HepG2 (cell line): ENCODE measurements at regions not wholly inside any gene's neighbourhood (a gene's known extent, or its start where the extent isn't known, plus 50 kb on each side); places are given as distances from the start of the nearest gene placed in this dataset.

Source experiments
- ARID2 ChIP-seq: sonication (generic); formaldehyde crosslinking; IDR thresholded peaks from 2 replicates; pipeline ENCODE4 v1.8.1; 2022; ENCODE audit warnings: mild to moderate bottlenecking, missing genetic modification reagents, borderline replicate concordance
- BCL3 ChIP-seq: sonication (generic); formaldehyde crosslinking; IDR thresholded peaks from 2 replicates; pipeline ENCODE4 v1.5.1; 2020; ENCODE audit warnings: mild to moderate bottlenecking, missing genetic modification reagents, moderate library complexity
- CERS6 ChIP-seq: sonication (generic); formaldehyde crosslinking; IDR thresholded peaks from 2 replicates; pipeline ENCODE4 v1.5.0; 2020; ENCODE audit warnings: missing genetic modification reagents
- CSRNP2 ChIP-seq: sonication (generic); formaldehyde crosslinking; conservative IDR thresholded peaks from 2 replicates; pipeline ENCODE4 v1.8.0; 2022; ENCODE audit warnings: low read depth, missing genetic modification reagents
- ISX ChIP-seq: sonication (generic); formaldehyde crosslinking; conservative IDR thresholded peaks from 2 replicates; pipeline ENCODE4 v1.5.0; 2020; ENCODE audit warnings: missing genetic modification reagents
- MAX ChIP-seq: IDR thresholded peaks from 2 replicates; pipeline ENCODE4 v1.6.1; 2012; ENCODE audit warnings: inconsistent platforms
- MIER2 ChIP-seq: IDR thresholded peaks from 2 replicates; pipeline ENCODE4 v1.6.1; 2016; ENCODE audit warnings: missing biosample characterization, missing genetic modification reagents
- MLXIP ChIP-seq: sonication (generic); formaldehyde crosslinking; IDR thresholded peaks from 2 replicates; pipeline ENCODE4 v1.9.0; 2021; ENCODE audit warnings: missing genetic modification reagents, borderline replicate concordance
- MXD4 ChIP-seq: IDR thresholded peaks from 2 replicates; pipeline ENCODE4 v1.6.1; 2016; ENCODE audit warnings: mild to moderate bottlenecking, missing biosample characterization, missing genetic modification reagents
- PCBP2 ChIP-seq: fragments of 200-400 bp; formaldehyde crosslinking; optimal IDR thresholded peaks from 2 replicates; pipeline ENCODE3; 2018; ENCODE audit warnings: low read length, low read depth; ENCODE audit not compliant: poor library complexity, severe bottlenecking
- SETDB1 ChIP-seq: sonication (generic); formaldehyde crosslinking; IDR thresholded peaks from 2 replicates; pipeline ENCODE4 v1.5.1; 2020; ENCODE audit warnings: missing genetic modification reagents, mild to moderate bottlenecking, borderline replicate concordance
- SIX4 ChIP-seq: sonication (generic); formaldehyde crosslinking; IDR thresholded peaks from 2 replicates; pipeline ENCODE4 v1.4.0; 2020; ENCODE audit warnings: missing genetic modification reagents
- TIGD3 ChIP-seq: sonication (generic); formaldehyde crosslinking; IDR thresholded peaks from 2 replicates; pipeline ENCODE4 v1.5.1; 2020; ENCODE audit warnings: mild to moderate bottlenecking, missing genetic modification reagents, borderline replicate concordance
- TRIM24 ChIP-seq: sonication (generic); formaldehyde crosslinking; IDR thresholded peaks from 2 replicates; pipeline ENCODE4 v1.8.0; 2022; ENCODE audit warnings: mild to moderate bottlenecking, missing genetic modification reagents
- TSC22D2 ChIP-seq: sonication (generic); formaldehyde crosslinking; IDR thresholded peaks from 2 replicates; pipeline ENCODE4 v1.5.1; 2020; ENCODE audit warnings: missing genetic modification reagents, mild to moderate bottlenecking, borderline replicate concordance
- XRCC5 ChIP-seq: fragments of 200-400 bp; formaldehyde crosslinking; optimal IDR thresholded peaks from 2 replicates; pipeline ENCODE3; 2017; ENCODE audit warnings: mild to moderate bottlenecking, low read length
- YEATS2 ChIP-seq: sonication (generic); formaldehyde crosslinking; IDR thresholded peaks from 2 replicates; pipeline ENCODE4 v1.4.0; 2020; ENCODE audit warnings: missing genetic modification reagents, borderline replicate concordance
- ZFP90 ChIP-seq: sonication (generic); formaldehyde crosslinking; IDR thresholded peaks from 2 replicates; pipeline ENCODE4 v1.8.0; 2022; ENCODE audit warnings: missing genetic modification reagents, mild to moderate bottlenecking, inconsistent platforms, borderline replicate concordance
- ZNF354B ChIP-seq: sonication (generic); formaldehyde crosslinking; IDR thresholded peaks from 2 replicates; pipeline ENCODE4 v1.8.0; 2022; ENCODE audit warnings: mild to moderate bottlenecking, missing genetic modification reagents
- ZNF44 ChIP-seq: sonication (generic); formaldehyde crosslinking; IDR thresholded peaks from 2 replicates; pipeline ENCODE4 v1.5.1; 2020; ENCODE audit warnings: mild to moderate bottlenecking, missing genetic modification reagents
- ZNF556 ChIP-seq: sonication (generic); formaldehyde crosslinking; IDR thresholded peaks from 2 replicates; pipeline ENCODE4 v1.4.0; 2020; ENCODE audit warnings: mild to moderate bottlenecking, missing genetic modification reagents, borderline replicate concordance
- ZNF713 ChIP-seq: sonication (generic); formaldehyde crosslinking; IDR thresholded peaks from 2 replicates; pipeline ENCODE4 v1.4.0; 2020; ENCODE audit warnings: mild to moderate bottlenecking, missing genetic modification reagents
- ZNF746 ChIP-seq: sonication (generic); formaldehyde crosslinking; IDR thresholded peaks from 2 replicates; pipeline ENCODE4 v1.8.0; 2022; ENCODE audit warnings: mild to moderate bottlenecking, missing genetic modification reagents
- ZSCAN29 ChIP-seq: sonication (generic); formaldehyde crosslinking; conservative IDR thresholded peaks from 2 replicates; pipeline ENCODE4 v1.4.0; 2020; ENCODE audit warnings: mild to moderate bottlenecking, missing genetic modification reagents

GRCh38 chr2:175461839-175462238 lies 280.3 kb upstream of the ATP5MC3 start (continued):
- TF ChIP-seq MLXIP (CRISPR knock-in tag) (no peak), BCL3 (CRISPR knock-in tag) (no peak), ZNF44 (no peak), ISX (CRISPR knock-in tag) (no peak), MXD4 (CRISPR knock-in tag) (no peak), ARID2 (CRISPR knock-in tag) (no peak), ZNF354B (CRISPR knock-in tag) (no peak), XRCC5 (no peak), CSRNP2 (CRISPR knock-in tag) (no peak), PCBP2 (no peak), MIER2 (CRISPR knock-in tag) (no peak), ZNF556 (no peak), SETDB1 (no peak), TIGD3 (CRISPR knock-in tag) (no peak), ZFP90 (CRISPR knock-in tag) (no peak), SIX4 (CRISPR knock-in tag) (peak; percentile 99), ZNF746 (CRISPR knock-in tag) (no peak), TSC22D2 (CRISPR knock-in tag) (no peak), TRIM24 (CRISPR knock-in tag) (no peak), MAX (peak; percentile 83), ZSCAN29 (CRISPR knock-in tag) (no peak), ZNF713 (CRISPR knock-in tag) (no peak), YEATS2 (CRISPR knock-in tag) (peak; percentile 35; the same call in 1 of the 2 replicates), CERS6 (CRISPR knock-in tag) (no peak)
